Sigmoid colon (tissue), 4 donors: ENCODE measurements at regions not wholly inside any gene's neighbourhood (a gene's known extent, or its start where the extent isn't known, plus 50 kb on each side); places are given as distances from the start of the nearest gene placed in this dataset.

Experiments used
- CTCF ChIP-seq, 4 experiments: fragments of 450-650 bp in 3 of 4; fragments of 200-600 bp in 1 of 4; IDR thresholded peaks; one replicate each; pipeline ENCODE4 v1.5.1; 2016 to 2019; ENCODE audit warnings: antibody characterized with exemption in 4 of 4, mild to moderate bottlenecking in 3 of 4, moderate library complexity in 2 of 4
- EP300 ChIP-seq, 4 donors: sonication (generic); formaldehyde crosslinking; IDR thresholded peaks; one replicate each; pipeline ENCODE4 v1.6.1; 2017; ENCODE audit warnings: antibody characterized with exemption in 4 of 4
- POLR2A ChIP-seq, 2 donors: fragments of 450-650 bp; IDR thresholded peaks; one replicate each; pipeline ENCODE4 v1.6.1; 2016; ENCODE audit warnings: antibody characterized with exemption in 2 of 2, mild to moderate bottlenecking in 2 of 2, moderate library complexity in 2 of 2

GRCh38 chr14:106841701-106842100, 1315.3 kb downstream of the TMEM121 start:
- no peak for TF ChIP-seq CTCF (IDR thresholded peaks at IDR 0.05)
- TF ChIP-seq POLR2A (IDR thresholded peaks at IDR 0.05), result no peak
- no peak for TF ChIP-seq EP300 (IDR thresholded peaks at IDR 0.05)
